ENCODE measurements at regions not wholly inside any gene's neighbourhood (a gene's known extent, or its start where the extent isn't known, plus 50 kb on each side); places are given as distances from the start of the nearest gene placed in this dataset.

GRCh38 chr14:65794674-65795279 lies 382.2 kb downstream of the FUT8 start:
- DNase-seq: no peak

- no peak for DNase-seq
Measured at GRCh38 chr14:65798216-65798615, 385.7 kb downstream of the FUT8 start.

DNA sequence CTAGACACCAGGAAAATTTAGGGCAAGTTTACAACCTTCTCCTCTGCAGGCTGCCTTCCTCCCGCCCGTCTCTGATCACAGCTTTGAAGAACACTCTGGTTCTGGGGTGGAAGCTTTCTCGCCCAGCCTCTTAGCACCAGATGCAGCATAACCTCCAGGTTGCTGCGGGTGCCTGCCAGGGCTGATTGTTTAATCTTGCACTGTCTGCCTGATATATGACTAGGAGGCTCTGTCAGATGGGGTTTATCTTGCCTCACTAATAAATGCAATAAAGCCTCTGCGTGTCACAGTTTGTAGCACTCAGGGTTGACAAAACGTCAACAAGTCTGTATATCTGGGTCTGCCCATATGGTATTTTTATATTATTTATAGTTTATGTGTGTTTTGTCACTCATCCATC lies 388.2 kb downstream of the FUT8 start:
- DNase-seq: no peak

DNA sequence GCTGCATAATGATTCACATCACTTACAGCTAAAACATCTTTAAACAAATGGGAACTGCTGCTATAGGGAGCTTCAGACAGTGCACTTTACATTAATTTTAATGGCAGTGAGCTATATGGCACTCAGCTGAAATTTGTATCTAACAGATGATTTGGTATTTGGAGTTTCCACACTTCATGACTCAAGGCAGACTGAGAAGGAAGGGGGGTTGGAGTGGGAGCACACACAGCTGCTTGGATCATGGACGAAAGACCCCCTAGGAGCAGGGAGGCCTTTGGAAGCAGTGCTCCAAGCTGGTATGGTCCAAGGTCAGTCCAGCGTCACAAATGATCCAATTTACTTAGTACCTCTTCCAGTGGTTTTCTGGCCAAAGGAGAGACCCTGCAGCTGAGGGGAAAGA lies 389.7 kb downstream of the FUT8 start:
- no peak for DNase-seq

GRCh38 chr14:65803885-65804284 lies 391.4 kb downstream of the FUT8 start:
- DNase-seq: no peak

- no peak for DNase-seq
Measured at GRCh38 chr14:65804439-65805112, 392.0 kb downstream of the FUT8 start.

DNA sequence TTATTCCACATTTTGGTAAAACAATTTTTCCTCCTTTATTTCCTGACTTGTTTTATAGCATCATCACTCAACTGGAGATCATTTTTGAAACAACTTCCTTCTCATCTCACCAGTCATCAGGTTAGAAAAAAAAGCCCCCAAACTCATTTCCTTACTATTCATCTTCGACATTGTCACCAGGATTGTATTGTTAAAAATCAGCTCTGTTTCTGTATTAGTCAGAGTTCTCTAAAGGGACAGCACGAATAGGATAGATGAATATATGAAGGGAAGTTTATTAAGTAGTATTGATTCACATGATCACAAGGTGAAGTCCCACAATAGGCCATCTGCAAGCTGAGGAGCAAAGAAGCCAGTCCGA lies 392.6 kb downstream of the FUT8 start:
- DNase-seq: no peak

DNA sequence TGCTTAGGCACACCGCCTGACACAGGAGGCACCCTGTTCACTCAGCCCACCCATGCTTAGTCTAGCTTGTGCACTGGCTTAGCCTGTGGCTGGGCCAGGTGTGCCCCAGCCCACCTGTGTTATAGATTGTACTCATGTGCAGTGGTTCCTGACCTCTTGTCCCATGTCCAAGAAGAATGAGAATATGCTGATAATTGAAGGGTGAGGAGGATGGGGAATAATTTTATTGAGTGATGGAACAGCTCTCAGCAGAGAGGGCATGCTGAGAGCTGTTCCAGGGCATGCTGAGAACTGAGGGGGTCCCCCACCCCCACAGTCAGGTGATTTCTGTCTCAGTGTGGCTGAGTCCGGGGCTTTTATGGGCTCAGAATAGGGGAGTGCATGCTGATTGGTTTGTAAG lies 395.9 kb downstream of the FUT8 start:
- no peak for DNase-seq

DNA sequence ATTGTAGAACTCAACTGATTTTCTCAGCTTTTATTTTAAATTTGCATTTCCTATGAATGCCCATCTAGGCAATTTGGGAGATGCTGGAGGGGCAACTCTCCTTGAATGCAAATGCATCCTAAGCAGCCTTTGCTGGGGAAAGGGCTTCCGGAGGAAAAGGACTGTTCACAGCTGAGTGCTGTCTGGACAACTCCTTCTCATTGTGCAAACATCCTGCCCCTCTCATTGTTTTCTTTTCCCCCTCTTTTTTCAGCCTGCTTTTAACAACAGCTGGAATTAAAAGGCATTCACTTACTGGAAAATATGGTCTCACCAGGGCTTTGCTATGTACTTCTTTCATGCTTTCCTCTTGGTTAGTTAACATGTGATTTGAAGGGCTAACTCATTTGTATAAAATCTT lies 397.8 kb downstream of the FUT8 start:
- no peak for DNase-seq

DNA sequence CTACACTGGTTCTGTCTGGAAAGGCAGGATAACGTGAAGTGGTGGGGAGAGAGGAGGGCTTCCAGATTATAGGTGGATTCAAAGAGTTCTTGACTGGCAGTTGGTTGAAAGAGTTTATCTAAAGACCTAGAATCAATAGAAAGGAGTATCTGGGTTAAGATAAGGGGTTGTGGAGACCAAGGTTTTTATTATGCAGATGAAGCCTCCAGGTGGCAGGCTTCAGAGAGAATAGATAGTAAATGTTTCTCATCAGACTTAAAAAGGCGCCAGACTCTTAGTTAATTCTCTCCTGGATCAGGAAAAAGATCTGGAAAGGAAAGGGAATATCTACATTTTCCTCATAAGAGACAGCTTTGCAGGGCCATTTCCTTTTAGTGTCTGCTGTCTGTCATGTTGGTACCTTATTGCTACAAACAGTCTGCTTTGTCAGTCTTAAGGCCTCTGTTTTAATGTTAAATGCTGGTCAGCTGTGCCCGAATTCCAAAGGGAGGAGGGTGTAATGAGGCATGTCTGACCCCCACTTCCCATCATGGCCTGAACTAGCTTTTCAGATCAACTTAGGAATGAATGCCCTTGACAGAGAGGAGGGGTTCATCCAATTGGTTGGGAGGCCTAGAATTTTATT lies 401.3 kb downstream of the FUT8 start:
- DNase-seq: no peak

- DNase-seq: no peak
Measured at GRCh38 chr14:65815127-65815526, 402.6 kb downstream of the FUT8 start.

DNA sequence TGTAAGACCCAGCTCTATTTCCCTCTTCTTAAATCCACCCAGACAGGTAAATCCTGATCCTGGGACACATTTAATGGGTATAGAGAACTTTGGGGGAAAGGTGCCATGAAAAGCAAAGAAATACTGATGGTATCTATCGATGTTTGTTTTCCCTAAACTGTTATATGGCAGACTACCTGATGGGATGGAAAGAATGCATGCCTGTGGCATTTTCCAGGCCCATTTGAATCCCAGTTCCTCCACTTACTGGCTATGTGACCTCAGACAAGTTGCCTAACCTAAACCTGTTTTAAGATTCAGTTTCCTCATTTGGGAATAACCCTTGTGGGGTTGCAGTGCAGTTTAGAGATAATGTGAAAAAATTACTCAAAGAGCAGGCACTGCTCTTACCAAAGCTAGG lies 404.5 kb downstream of the FUT8 start:
- DNase-seq: no peak

DNA sequence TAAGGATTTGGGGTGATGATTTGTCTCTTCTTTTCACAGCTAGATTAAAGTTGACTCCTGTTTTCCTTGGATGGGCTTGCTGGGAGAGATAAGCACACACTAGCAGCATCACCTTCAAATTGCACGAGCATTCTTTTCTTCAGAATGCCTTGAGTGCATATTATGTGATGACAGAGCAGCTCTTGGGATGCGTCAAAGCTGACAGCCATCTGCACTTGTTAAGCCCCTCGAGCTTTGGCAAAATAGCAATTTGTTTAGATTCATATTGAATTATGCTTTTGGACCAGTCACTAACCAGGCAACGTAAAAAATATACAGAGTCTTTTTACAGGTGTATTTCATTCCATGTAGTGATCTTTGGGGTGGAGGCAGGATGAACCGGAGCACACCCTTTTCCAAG lies 407.0 kb downstream of the FUT8 start:
- DNase-seq: no peak

- no peak for DNase-seq
Measured at GRCh38 chr14:65821224-65821753, 408.8 kb downstream of the FUT8 start.

DNA sequence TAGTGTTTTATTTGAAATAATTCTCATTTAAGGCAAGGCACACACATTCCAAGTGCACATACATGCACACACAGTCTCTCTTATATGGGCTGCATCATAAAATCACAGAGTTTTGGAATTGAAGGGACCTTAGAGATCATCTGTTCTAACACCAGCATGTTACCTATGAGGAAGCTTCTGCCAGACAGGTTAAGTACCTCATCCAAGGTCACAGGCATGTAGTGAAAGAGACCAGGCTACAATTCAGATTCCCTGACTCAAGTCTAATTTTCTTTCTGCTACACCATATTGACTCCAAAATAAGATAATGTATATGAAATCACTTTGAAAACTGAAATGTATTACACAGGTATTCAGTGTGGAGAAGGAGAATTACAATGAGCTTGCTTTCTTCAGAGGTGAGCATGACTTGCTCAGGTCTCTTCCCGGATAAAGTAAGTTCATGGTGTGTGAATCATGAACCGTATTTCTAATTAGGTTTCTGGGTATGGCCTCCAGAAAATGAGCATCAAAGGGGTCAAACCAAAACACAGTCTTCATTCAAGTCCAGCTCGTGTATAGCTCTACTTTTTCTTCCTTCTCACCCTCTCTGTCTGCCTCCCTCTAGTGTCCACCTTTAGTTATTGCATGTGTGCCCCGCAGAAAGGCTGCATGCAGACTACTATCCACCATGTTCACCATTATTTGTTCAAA lies 411.9 kb downstream of the FUT8 start:
- DNase-seq: peak; percentile 36

DNA sequence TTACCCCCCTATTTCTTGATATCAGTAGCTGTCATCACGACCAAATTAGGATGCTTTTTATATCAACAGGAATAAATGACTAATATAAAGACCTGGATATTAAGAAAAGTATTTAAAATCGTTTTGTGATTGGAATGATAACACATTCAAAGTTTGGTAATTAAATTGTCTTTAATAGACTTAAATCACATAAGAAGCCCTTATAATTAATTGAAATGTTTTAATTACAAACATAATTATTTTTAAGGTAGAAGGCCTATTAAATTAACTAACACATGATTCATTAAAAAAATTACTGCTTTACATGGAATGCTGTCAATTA lies 412.4 kb downstream of the FUT8 start:
- DNase-seq: no peak

DNA sequence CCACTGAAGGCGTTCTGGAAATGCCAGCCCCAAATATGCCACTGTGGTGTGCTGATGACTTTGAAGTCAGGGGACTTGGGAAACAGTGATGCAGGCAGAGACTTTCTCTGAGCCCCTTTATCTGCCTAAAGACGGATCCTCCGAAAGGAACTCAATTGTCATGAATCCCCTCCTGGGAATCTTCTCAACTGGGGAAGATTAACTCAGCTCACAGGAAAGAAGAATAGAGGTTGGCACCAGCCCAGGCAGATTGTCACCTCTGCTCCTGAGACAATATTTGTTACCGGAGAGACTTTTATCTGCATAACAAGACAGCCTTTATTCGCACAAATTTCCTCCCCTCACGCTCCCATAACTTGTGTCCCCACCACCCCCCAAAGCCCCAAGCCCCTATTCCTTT lies 414.4 kb downstream of the FUT8 start:
- DNase-seq: no peak

- no peak for DNase-seq
Measured at GRCh38 chr14:65827520-65827919, 415.0 kb downstream of the FUT8 start.

GRCh38 chr14:65828396-65828795 lies 415.9 kb downstream of the FUT8 start:
- no peak for DNase-seq

DNA sequence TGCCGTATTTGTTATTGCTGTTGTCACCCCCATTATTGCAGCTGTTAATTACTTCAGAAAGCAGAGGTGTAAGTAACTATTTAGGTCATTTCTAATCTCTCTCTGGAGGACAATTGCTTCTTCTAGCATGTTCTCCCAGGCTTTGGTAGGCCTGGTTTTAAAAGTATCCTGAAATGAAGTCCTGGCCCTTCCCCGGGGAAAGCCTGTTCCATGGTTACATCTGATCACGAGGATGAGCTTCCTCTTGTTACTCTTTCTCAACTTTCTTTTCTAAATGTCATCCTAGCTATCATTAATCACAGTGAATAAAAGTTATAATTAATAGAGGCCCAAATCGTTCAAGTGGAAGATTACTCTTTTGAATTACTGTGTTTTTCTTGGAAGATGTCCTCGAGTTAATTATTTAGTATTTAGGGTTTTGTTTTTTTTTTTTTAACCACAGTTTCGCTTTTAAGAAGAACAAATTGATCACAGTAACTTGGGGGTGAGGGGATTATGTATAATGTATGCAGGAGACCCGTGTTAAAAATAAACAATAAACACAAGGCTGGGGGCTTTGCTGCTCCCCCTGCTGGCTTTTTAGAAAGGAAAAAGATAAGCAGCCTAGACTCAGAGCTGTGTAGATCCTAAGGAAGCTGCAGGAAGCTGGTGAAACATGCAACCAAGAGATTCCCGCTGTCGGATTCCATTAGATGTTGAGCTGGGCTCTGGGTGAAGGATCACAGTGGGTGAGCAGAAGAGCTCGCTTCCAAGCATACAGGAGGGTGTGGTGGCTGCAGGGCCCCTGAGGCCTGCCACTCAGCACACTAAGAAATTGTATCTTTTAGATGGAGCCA lies 420.1 kb downstream of the FUT8 start:
- DNase-seq: no peak

- no peak for DNase-seq
Measured at GRCh38 chr14:65833267-65833880, 420.8 kb downstream of the FUT8 start.

GRCh38 chr14:65834051-65834450 lies 421.5 kb downstream of the FUT8 start:
- no peak for DNase-seq

DNA sequence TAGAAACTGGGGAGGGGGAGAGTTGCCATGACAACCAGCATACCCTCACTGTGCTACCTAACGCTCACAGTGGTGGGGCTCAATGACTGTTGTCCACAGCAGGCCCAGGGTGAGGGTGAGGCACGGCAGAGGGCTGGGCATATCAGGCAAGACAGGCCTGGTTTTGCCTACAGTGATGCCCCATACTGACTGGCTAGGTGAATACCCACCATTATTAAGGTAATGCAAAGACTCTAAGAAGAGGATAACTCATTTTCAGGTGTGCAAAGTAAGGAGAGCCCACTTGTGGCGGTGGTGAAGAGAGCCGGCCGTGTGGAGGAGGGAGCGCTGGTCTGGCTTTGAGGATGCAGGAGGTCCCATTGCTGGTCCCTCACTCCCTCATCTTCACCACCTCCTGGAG lies 422.3 kb downstream of the FUT8 start:
- no peak for DNase-seq
